ENCODE measurements at regions not wholly inside any gene's neighbourhood (a gene's known extent, or its start where the extent isn't known, plus 50 kb on each side); places are given as distances from the start of the nearest gene placed in this dataset.
A peak's percentile ranks its signal among the peaks of the same experiment; 100 is the strongest.

- DNase-seq (ENCODE audit: insufficient read length, low spot score) (no peak), FAIRE-seq (no peak)
- TF ChIP-seq POLR2A (IDR thresholded peaks at IDR 0.05; ENCODE audit: low read depth, low read length): no peak
Measured at GRCh38 chr2:167524786-167525185, 636.5 kb downstream of the XIRP2 start.

- no peak for DNase-seq (ENCODE audit: insufficient read length, low spot score)
- no peak for TF ChIP-seq POLR2A (IDR thresholded peaks at IDR 0.05; ENCODE audit: low read depth, low read length)
- FAIRE-seq: no peak
Measured at GRCh38 chr2:167510071-167510759, 621.9 kb downstream of the XIRP2 start.

- peak; percentile 18 for DNase-seq (ENCODE audit: insufficient read length, low spot score)
- peak; percentile 99 for FAIRE-seq
- TF ChIP-seq POLR2A (IDR thresholded peaks at IDR 0.05; ENCODE audit: low read depth, low read length): no peak
Measured at GRCh38 chr2:167509586-167509985, 621.3 kb downstream of the XIRP2 start.

GRCh38 chr2:167508709-167509108 is 620.4 kb downstream of the XIRP2 start:
- no peak for DNase-seq (ENCODE audit: insufficient read length, low spot score)
- no peak for FAIRE-seq
- TF ChIP-seq POLR2A (IDR thresholded peaks at IDR 0.05; ENCODE audit: low read depth, low read length): no peak

- FAIRE-seq (no peak), DNase-seq (ENCODE audit: insufficient read length, low spot score) (no peak)
- no peak for TF ChIP-seq POLR2A (IDR thresholded peaks at IDR 0.05; ENCODE audit: low read depth, low read length)
Measured at GRCh38 chr2:167506395-167506794, 618.1 kb downstream of the XIRP2 start.

- FAIRE-seq (no peak), DNase-seq (ENCODE audit: insufficient read length, low spot score) (no peak)
- TF ChIP-seq POLR2A (IDR thresholded peaks at IDR 0.05; ENCODE audit: low read depth, low read length): no peak
Measured at GRCh38 chr2:167504695-167505094, 616.4 kb downstream of the XIRP2 start.

GRCh38 chr2:167504061-167504460 is 615.8 kb downstream of the XIRP2 start:
- DNase-seq (ENCODE audit: insufficient read length, low spot score) (no peak), FAIRE-seq (no peak)

GRCh38 chr2:167501618-167502017 is 613.3 kb downstream of the XIRP2 start:
- FAIRE-seq (no peak), DNase-seq (ENCODE audit: insufficient read length, low spot score) (no peak)
- no peak for TF ChIP-seq POLR2A (IDR thresholded peaks at IDR 0.05; ENCODE audit: low read depth, low read length)

More at GRCh38 chr2:167504061-167504460, 615.8 kb downstream of the XIRP2 start:
- no peak for TF ChIP-seq POLR2A (IDR thresholded peaks at IDR 0.05; ENCODE audit: low read depth, low read length)

- FAIRE-seq: no peak
- TF ChIP-seq POLR2A (IDR thresholded peaks at IDR 0.05; ENCODE audit: low read depth, low read length): no peak
Measured at GRCh38 chr2:167493862-167494261, 605.6 kb downstream of the XIRP2 start.

GRCh38 chr2:167492486-167492885 is 604.2 kb downstream of the XIRP2 start:
- DNase-seq (ENCODE audit: insufficient read length, low spot score) (no peak), FAIRE-seq (no peak)
- no peak for TF ChIP-seq POLR2A (IDR thresholded peaks at IDR 0.05; ENCODE audit: low read depth, low read length)

More at GRCh38 chr2:167493862-167494261, 605.6 kb downstream of the XIRP2 start:
- no peak for DNase-seq (ENCODE audit: insufficient read length, low spot score)

- no peak for FAIRE-seq
- TF ChIP-seq POLR2A (IDR thresholded peaks at IDR 0.05; ENCODE audit: low read depth, low read length): no peak
Measured at GRCh38 chr2:167491788-167492187, 603.5 kb downstream of the XIRP2 start.

GRCh38 chr2:167490455-167490854 is 602.2 kb downstream of the XIRP2 start:
- no peak for TF ChIP-seq POLR2A (IDR thresholded peaks at IDR 0.05; ENCODE audit: low read depth, low read length)
- DNase-seq (ENCODE audit: insufficient read length, low spot score) (no peak), FAIRE-seq (no peak)

More at GRCh38 chr2:167491788-167492187, 603.5 kb downstream of the XIRP2 start:
- no peak for DNase-seq (ENCODE audit: insufficient read length, low spot score)

- FAIRE-seq (no peak), DNase-seq (ENCODE audit: insufficient read length, low spot score) (no peak)
- no peak for TF ChIP-seq POLR2A (IDR thresholded peaks at IDR 0.05; ENCODE audit: low read depth, low read length)
Measured at GRCh38 chr2:167489325-167489724, 601.0 kb downstream of the XIRP2 start.

- DNase-seq (ENCODE audit: insufficient read length, low spot score) (no peak), FAIRE-seq (no peak)
- TF ChIP-seq POLR2A (IDR thresholded peaks at IDR 0.05; ENCODE audit: low read depth, low read length): no peak
Measured at GRCh38 chr2:167487728-167488127, 599.4 kb downstream of the XIRP2 start.

- TF ChIP-seq POLR2A (IDR thresholded peaks at IDR 0.05; ENCODE audit: low read depth, low read length): no peak
- no peak for FAIRE-seq
- no peak for DNase-seq (ENCODE audit: insufficient read length, low spot score)
Measured at GRCh38 chr2:167484875-167485274, 596.6 kb downstream of the XIRP2 start.

All from H54 (cell line).